ENCODE measurements at regions not wholly inside any gene's neighbourhood (a gene's known extent, or its start where the extent isn't known, plus 50 kb on each side); places are given as distances from the start of the nearest gene placed in this dataset.

DNA sequence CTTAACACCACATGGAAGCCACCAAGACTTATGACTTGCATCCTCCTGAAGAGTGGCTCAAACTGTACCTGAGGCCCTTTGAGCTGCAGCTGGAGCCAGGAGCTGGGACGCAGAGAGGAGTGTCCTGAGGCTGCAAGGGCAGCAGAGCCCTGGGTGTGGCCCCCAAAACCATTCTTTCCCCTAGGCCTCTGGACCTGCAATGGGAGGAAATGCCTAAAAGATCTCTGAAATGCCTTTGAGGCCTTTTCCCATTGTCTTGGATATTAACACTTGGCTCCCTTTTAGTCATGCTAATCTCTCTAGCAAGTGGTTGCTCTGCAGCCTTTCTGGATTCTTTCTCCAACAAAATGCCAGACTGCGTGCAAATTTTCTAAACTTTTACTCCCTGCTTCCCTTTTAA, 156.1 kb downstream of the SLC38A4 start:
- DNase-seq, result no peak
- TF ChIP-seq, protein P1, sequence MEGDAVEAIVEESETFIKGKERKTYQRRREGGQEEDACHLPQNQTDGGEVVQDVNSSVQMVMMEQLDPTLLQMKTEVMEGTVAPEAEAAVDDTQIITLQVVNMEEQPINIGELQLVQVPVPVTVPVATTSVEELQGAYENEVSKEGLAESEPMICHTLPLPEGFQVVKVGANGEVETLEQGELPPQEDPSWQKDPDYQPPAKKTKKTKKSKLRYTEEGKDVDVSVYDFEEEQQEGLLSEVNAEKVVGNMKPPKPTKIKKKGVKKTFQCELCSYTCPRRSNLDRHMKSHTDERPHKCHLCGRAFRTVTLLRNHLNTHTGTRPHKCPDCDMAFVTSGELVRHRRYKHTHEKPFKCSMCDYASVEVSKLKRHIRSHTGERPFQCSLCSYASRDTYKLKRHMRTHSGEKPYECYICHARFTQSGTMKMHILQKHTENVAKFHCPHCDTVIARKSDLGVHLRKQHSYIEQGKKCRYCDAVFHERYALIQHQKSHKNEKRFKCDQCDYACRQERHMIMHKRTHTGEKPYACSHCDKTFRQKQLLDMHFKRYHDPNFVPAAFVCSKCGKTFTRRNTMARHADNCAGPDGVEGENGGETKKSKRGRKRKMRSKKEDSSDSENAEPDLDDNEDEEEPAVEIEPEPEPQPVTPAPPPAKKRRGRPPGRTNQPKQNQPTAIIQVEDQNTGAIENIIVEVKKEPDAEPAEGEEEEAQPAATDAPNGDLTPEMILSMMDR (IDR thresholded peaks at IDR 0.05), result no peak
- no peak overlapping the region for H3K4me3 ChIP-seq (replicated peaks in 1 of 3; ENCODE audit: low read depth in 2 of 3, low read length in 3 of 3)
- no peaks in the 10 kb centered on the region for H4K20me1 ChIP-seq (ENCODE audit: insufficient read depth, low read length)
- Mint-ChIP-seq H3K27me3 (ENCODE audit: low read depth in 3 of 3) (no peaks in the 10 kb centered on the region), H3K4me1 (peaks cover 9% of the 10 kb centered on the region), H3K4me3 (no peak overlapping the region), H3K27ac (no peak overlapping the region), H3K36me3 (no peaks in the 10 kb centered on the region), H3K9me3 (peaks cover 0 to 3% (median 0%) of the 10 kb centered on the region in 7 donors)
- peak overlapping the region; percentile 3 for H2AFZ ChIP-seq (ENCODE audit: insufficient read depth, low read depth, low read length, poor library complexity, severe bottlenecking)
- no peaks in the 10 kb centered on the region for H3K27me3 ChIP-seq (ENCODE audit: control insufficient read depth in 2 of 2, insufficient read depth in 2 of 2, low read length in 2 of 2)
- H3K79me2 ChIP-seq (ENCODE audit: insufficient read depth, low read length), result no peaks in the 10 kb centered on the region
- no peak overlapping the region for H3K4me2 ChIP-seq (replicated peaks; ENCODE audit: extremely low read depth, low read length, poor library complexity, severe bottlenecking)
- H3K4me1 ChIP-seq (ENCODE audit: control insufficient read depth in 1 of 2, insufficient read depth in 2 of 2, low read length in 2 of 2), result peaks cover 8 to 9% of the 10 kb centered on the region in 2 donors
- intact Hi-C loops (cut with micrococcal nuclease), result loop anchor here in 1 of 2 donors (5.0 to 10.0 kb wide), 2 partner anchors 287 to 675 kb away; partner anchors contain the start of gene SCAF11
- WGBS (ENCODE audit: insufficient coverage), result 50% methylated on average over 2 of the region's 2 CpGs
- H3K36me3 ChIP-seq (replicated peaks in 1 of 2; ENCODE audit: control insufficient read depth in 1 of 2, insufficient read depth in 2 of 2, low read length in 2 of 2), result no peaks in the 10 kb centered on the region
- no peak overlapping the region for H3K27ac ChIP-seq (ENCODE audit: low read depth in 1 of 2, low read length in 2 of 2)
- H3K9me3 ChIP-seq (replicated peaks in 1 of 2; ENCODE audit: control insufficient read depth in 1 of 2, insufficient read depth in 1 of 2, low read length in 2 of 2), result no peaks in the 10 kb centered on the region
- H3K9ac ChIP-seq (ENCODE audit: insufficient read depth, low read length, poor library complexity, severe bottlenecking), result no peak overlapping the region

DNA sequence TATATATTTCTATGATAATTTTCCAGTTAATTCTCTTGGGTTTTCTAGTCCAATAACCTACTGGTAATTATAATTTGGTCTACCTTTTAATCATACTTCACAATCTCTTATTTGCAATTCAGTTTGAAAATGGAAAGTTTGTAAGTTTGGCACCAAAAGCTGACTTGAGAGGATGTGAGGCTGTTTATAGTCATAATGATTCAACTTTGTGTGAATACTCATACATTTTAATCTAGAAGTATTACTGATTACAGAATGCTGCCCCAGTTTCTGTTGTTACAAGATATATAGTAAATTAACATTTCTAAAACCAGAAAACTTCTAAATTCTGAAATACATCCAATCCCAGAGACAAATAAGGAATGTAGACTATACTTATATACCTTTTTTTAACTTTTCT, 158.2 kb downstream of the SLC38A4 start:
- TF ChIP-seq, protein P1 (IDR thresholded peaks at IDR 0.05), result no peak

More for the DNA sequence above, 158.2 kb downstream of the SLC38A4 start:
- Mint-ChIP-seq H3K36me3 (no peaks in the 10 kb centered on the region), H3K27ac (no peak overlapping the region), H3K27me3 (ENCODE audit: low read depth in 3 of 3) (no peaks in the 10 kb centered on the region), H3K4me3 (no peak overlapping the region), H3K9me3 (peaks cover 0 to 3% (median 0%) of the 10 kb centered on the region in 7 donors), H3K4me1 (peaks cover 16% of the 10 kb centered on the region)
- intact Hi-C loops (cut with micrococcal nuclease), result loop anchor here in 1 of 2 donors (5.0 to 10.0 kb wide), 2 partner anchors 285 to 673 kb away; partner anchors contain the start of gene SCAF11
- no peak overlapping the region for H2AFZ ChIP-seq (ENCODE audit: insufficient read depth, low read depth, low read length, poor library complexity, severe bottlenecking)
- H3K27me3 ChIP-seq (ENCODE audit: control insufficient read depth in 2 of 2, insufficient read depth in 2 of 2, low read length in 2 of 2), result no peaks in the 10 kb centered on the region
- no peak overlapping the region for H3K9ac ChIP-seq (ENCODE audit: insufficient read depth, low read length, poor library complexity, severe bottlenecking)
- DNase-seq, result no peak
- H3K79me2 ChIP-seq (ENCODE audit: insufficient read depth, low read length), result no peaks in the 10 kb centered on the region
- no peak overlapping the region for H3K27ac ChIP-seq (ENCODE audit: low read depth in 1 of 2, low read length in 2 of 2)
- no peaks in the 10 kb centered on the region for H4K20me1 ChIP-seq (ENCODE audit: insufficient read depth, low read length)
- H3K4me1 ChIP-seq (ENCODE audit: control insufficient read depth in 1 of 2, insufficient read depth in 2 of 2, low read length in 2 of 2), result peaks cover 14 to 16% of the 10 kb centered on the region in 2 donors
- H3K36me3 ChIP-seq (replicated peaks in 1 of 2; ENCODE audit: control insufficient read depth in 1 of 2, insufficient read depth in 2 of 2, low read length in 2 of 2), result no peaks in the 10 kb centered on the region
- no peak overlapping the region for H3K4me2 ChIP-seq (replicated peaks; ENCODE audit: extremely low read depth, low read length, poor library complexity, severe bottlenecking)
- no peak overlapping the region for H3K4me3 ChIP-seq (replicated peaks in 1 of 3; ENCODE audit: low read depth in 2 of 3, low read length in 3 of 3)
- no peaks in the 10 kb centered on the region for H3K9me3 ChIP-seq (replicated peaks in 1 of 2; ENCODE audit: control insufficient read depth in 1 of 2, insufficient read depth in 1 of 2, low read length in 2 of 2)

All from CD14-positive monocyte (primary cell).